Uterus (tissue), 2 donors: ENCODE measurements at regions not wholly inside any gene's neighbourhood (a gene's known extent, or its start where the extent isn't known, plus 50 kb on each side); places are given as distances from the start of the nearest gene placed in this dataset.

ENCODE experiments used
- CTCF ChIP-seq, 4 experiments: fragments of 200-600 bp in 2 of 4; fragments of 450-650 bp in 2 of 4; sonication (generic) in 2 of 4; IDR thresholded peaks; one replicate each; pipeline ENCODE4 v1.5.1; 2016 to 2019; ENCODE audit warnings: antibody characterized with exemption in 4 of 4, mild to moderate bottlenecking in 2 of 4, moderate library complexity in 1 of 4
- POLR2A ChIP-seq, 2 donors: fragments of 450-650 bp; IDR thresholded peaks; one replicate each; pipeline ENCODE4 v1.6.1; 2016; ENCODE audit warnings: antibody characterized with exemption in 2 of 2, mild to moderate bottlenecking in 1 of 2, moderate library complexity in 1 of 2

DNA sequence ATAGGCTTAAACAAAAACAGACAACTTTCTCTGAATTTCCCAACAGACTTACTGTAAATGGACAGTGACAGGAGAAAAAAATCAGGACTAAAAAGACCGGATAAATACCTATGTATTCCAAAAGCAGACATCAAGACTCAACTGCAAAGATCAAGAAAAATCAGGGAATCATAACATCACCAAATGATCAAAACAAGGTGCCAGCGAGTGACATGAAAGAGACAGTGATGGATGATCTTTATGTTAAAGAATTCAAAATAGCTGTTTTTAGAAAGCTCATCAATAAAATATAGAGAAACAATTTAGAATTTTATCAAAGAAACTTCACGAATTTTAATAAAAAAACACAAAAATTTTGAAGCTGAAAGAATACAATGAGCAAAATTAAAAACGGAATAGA lies 952.5 kb upstream of the ATXN7L3B start:
- no peak for TF ChIP-seq CTCF (IDR thresholded peaks at IDR 0.05)
- no peak for TF ChIP-seq POLR2A (IDR thresholded peaks at IDR 0.05)
